HFFc6 (cell line): ENCODE measurements at regions not wholly inside any gene's neighbourhood (a gene's known extent, or its start where the extent isn't known, plus 50 kb on each side); places are given as distances from the start of the nearest gene placed in this dataset.
"Not testable (repeated sequence)": the region's sequence is repeated elsewhere in the genome, so short reads cannot be mapped to it uniquely, and the experiment has no call there.

Experiments
- DNase-seq: peaks from one replicate; pipeline ENCODE4 v3.0.0-alpha.2; 2018
- H3K27ac Mint-ChIP-seq: 2 replicates; pipeline ENCODE4 v1.8.0; 2020; ENCODE audit warnings: mild to moderate bottlenecking, mixed read lengths
- H3K27me3 Mint-ChIP-seq: 2 replicates; pipeline ENCODE4 v1.8.0; 2021; ENCODE audit warnings: mild to moderate bottlenecking, moderate library complexity, mixed read lengths; ENCODE audit not compliant: insufficient read depth
- H3K36me3 Mint-ChIP-seq: 2 replicates; pipeline ENCODE4 v1.8.0; 2021; ENCODE audit warnings: low read depth, mixed read lengths
- H3K4me1 Mint-ChIP-seq: 2 replicates; pipeline ENCODE4 v1.8.0; 2020; ENCODE audit warnings: low read depth, mixed read lengths
- H3K4me3 Mint-ChIP-seq: 2 replicates; pipeline ENCODE4 v1.8.0; 2020; ENCODE audit warnings: mild to moderate bottlenecking, moderate library complexity, mixed read lengths
- H3K9me3 Mint-ChIP-seq: 2 replicates; pipeline ENCODE4 v1.8.0; 2020; ENCODE audit warnings: mild to moderate bottlenecking, mixed read lengths
- CTCF ChIP-seq: fragments of 200-600 bp; sonication (generic); IDR thresholded peaks from 2 replicates; pipeline ENCODE4 v1.5.0; 2021; ENCODE audit warnings: antibody characterized with exemption, mild to moderate bottlenecking

- TF ChIP-seq CTCF: no peak
- Mint-ChIP-seq H3K4me3 (peak overlapping the region; percentile 86; the same call in 1 of the 2 replicates), H3K4me1 (peaks cover 40% of the 10 kb centered on the region), H3K27ac (peak overlapping the region; percentile 80; the same call in 1 of the 2 replicates), H3K36me3 (no peaks in the 10 kb centered on the region; the same call in 1 of the 2 replicates), H3K9me3 (no peaks in the 10 kb centered on the region), H3K27me3 (peaks cover 5% of the 10 kb centered on the region)
- DNase-seq: no peak
Observed at GRCh38 chr6:26185004-26185403, 97.8 kb downstream of the HFE start.

- no peak overlapping the region for H3K27ac Mint-ChIP-seq
- no peak for TF ChIP-seq CTCF
- peaks cover 5% of the 10 kb centered on the region for H3K27me3 Mint-ChIP-seq
- H3K4me1 Mint-ChIP-seq: peaks cover 40% of the 10 kb centered on the region
- H3K36me3 Mint-ChIP-seq: no peaks in the 10 kb centered on the region; the same call in 1 of the 2 replicates
- H3K9me3 Mint-ChIP-seq: no peaks in the 10 kb centered on the region
- H3K4me3 Mint-ChIP-seq: no peak overlapping the region
- no peak for DNase-seq
Observed at GRCh38 chr6:26185802-26186201, 98.6 kb downstream of the HFE start.

GRCh38 chr6:26186652-26187051 lies 99.4 kb downstream of the HFE start:
- no peak for DNase-seq
- Mint-ChIP-seq H3K27ac (no peak overlapping the region), H3K4me1 (peaks cover 40% of the 10 kb centered on the region), H3K27me3 (peaks cover 5% of the 10 kb centered on the region), H3K9me3 (no peaks in the 10 kb centered on the region), H3K36me3 (no peaks in the 10 kb centered on the region; the same call in 1 of the 2 replicates), H3K4me3 (no peak overlapping the region)
- TF ChIP-seq CTCF: no peak

GRCh38 chr6:26187292-26187691 lies 100.1 kb downstream of the HFE start:
- DNase-seq: no peak
- Mint-ChIP-seq H3K4me1 (peaks cover 40% of the 10 kb centered on the region), H3K27me3 (peaks cover 5% of the 10 kb centered on the region), H3K4me3 (no peak overlapping the region), H3K36me3 (no peaks in the 10 kb centered on the region; the same call in 1 of the 2 replicates), H3K9me3 (no peaks in the 10 kb centered on the region), H3K27ac (no peak overlapping the region; the same call in 1 of the 2 replicates)
- no peak for TF ChIP-seq CTCF

GRCh38 chr6:26187981-26188635 lies 100.9 kb downstream of the HFE start:
- H3K4me3 Mint-ChIP-seq: peak overlapping the region; percentile 90
- peaks cover 5% of the 10 kb centered on the region for H3K27me3 Mint-ChIP-seq
- H3K4me1 Mint-ChIP-seq: peaks cover 43% of the 10 kb centered on the region
- H3K9me3 Mint-ChIP-seq: no peaks in the 10 kb centered on the region
- H3K36me3 Mint-ChIP-seq: no peaks in the 10 kb centered on the region; the same call in 1 of the 2 replicates
- peak; percentile 60 for DNase-seq
- no peak for TF ChIP-seq CTCF
- peak overlapping the region; percentile 95 for H3K27ac Mint-ChIP-seq

GRCh38 chr6:26191512-26191911 lies 104.3 kb downstream of the HFE start:
- H3K36me3 Mint-ChIP-seq, H3K27ac Mint-ChIP-seq, H3K4me3 Mint-ChIP-seq, H3K9me3 Mint-ChIP-seq, DNase-seq: not testable (repeated sequence)
- H3K27me3 Mint-ChIP-seq: peaks cover 15% of the 10 kb centered on the region
- H3K4me1 Mint-ChIP-seq: peaks cover 46% of the 10 kb centered on the region
